ENCODE measurements at regions not wholly inside any gene's neighbourhood (a gene's known extent, or its start where the extent isn't known, plus 50 kb on each side); places are given as distances from the start of the nearest gene placed in this dataset.

DNA sequence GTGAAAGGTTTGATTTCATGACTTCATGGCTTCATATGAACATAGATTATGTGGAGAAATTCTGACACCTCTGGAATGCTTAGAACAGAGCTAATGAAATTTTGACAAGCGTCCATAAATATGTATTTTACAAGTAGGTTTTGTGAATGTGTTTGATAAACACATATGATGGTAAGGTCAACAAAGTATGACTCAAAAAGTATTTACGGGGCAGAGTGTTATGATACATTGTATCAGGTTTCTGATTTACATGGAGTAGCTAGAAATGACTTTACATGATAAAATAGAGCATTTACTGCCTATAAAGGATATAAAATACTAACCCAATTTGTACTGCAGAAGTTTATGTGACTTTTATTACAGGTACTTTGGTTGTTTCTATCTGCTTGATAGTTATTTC, 206.3 kb downstream of the MDFIC start:
- TF ChIP-seq NFRKB (IDR thresholded peaks at IDR 0.05; ENCODE audit: low read depth) (no peak), SIN3A (IDR thresholded peaks at IDR 0.05; ENCODE audit: borderline replicate concordance in 2 of 2, control insufficient read depth in 1 of 2, low read depth in 2 of 2, low read length in 2 of 2) (no peak), NR3C1 (CRISPR knock-in tag; IDR thresholded peaks at IDR 0.05) (no peak), SP2 (IDR thresholded peaks at IDR 0.05; ENCODE audit: extremely low read depth, low read depth, low read length, poor library complexity, severe bottlenecking) (no peak), ARNT (IDR thresholded peaks at IDR 0.05) (no peak), SMC3 (conservative IDR thresholded peaks at IDR 0.05; ENCODE audit: insufficient read depth, low read depth, low read length) (no peak), TCF7L2 (IDR thresholded peaks at IDR 0.05; ENCODE audit: low read depth, low read length) (no peak)
